Mucosa of descending colon (tissue), 3 donors: ENCODE measurements at regions not wholly inside any gene's neighbourhood (a gene's known extent, or its start where the extent isn't known, plus 50 kb on each side); places are given as distances from the start of the nearest gene placed in this dataset.

ENCODE experiments used
- ATAC-seq: fragments of 200-7000 bp; cut with Tn5 transposase; one replicate; pipeline ENCODE4 v1.9.1; 2020; ENCODE audit warnings: mild to moderate bottlenecking, moderate library complexity
- DNase-seq, 3 donors: peaks; one replicate each; pipeline ENCODE4 v3.0.0-alpha.2; 2020
- H3K36me3 ChIP-seq: fragments of 200-600 bp; one replicate; pipeline ENCODE4 v1.8.0; 2021; ENCODE audit warnings: low read depth, mild to moderate bottlenecking
- H3K4me1 ChIP-seq: fragments of 200-600 bp; one replicate; pipeline ENCODE4 v1.8.0; 2021; ENCODE audit warnings: low read depth, mild to moderate bottlenecking
- H3K4me3 ChIP-seq: fragments of 200-600 bp; one replicate; pipeline ENCODE4 v1.8.0; 2021; ENCODE audit warnings: mild to moderate bottlenecking
- H3K9me3 ChIP-seq: fragments of 200-600 bp; one replicate; pipeline ENCODE4 v1.8.0; 2021; ENCODE audit warnings: mild to moderate bottlenecking
- CTCF ChIP-seq: fragments of 200-600 bp; IDR thresholded peaks from one replicate; pipeline ENCODE4 v1.8.0; 2022; ENCODE audit warnings: antibody characterized with exemption, mild to moderate bottlenecking
- intact Hi-C, 2 donors: fragments of 100-400 bp; cut with DNase I in 1 of 2; cut with micrococcal nuclease in 1 of 2; formaldehyde crosslinking; loops; one replicate each; pipeline versions ENCODE4 v1.11.0 to v1.11.1; 2022; cut with DNase I, micrococcal nuclease
- donor health status: DM: no; HTN: no; CAD: no; lungs with moderate emphysema.
- donor health status: DM: no; HTN: no; CAD: no.
- donor health status: DM: no; HTN: yes; CAD: no.

DNA sequence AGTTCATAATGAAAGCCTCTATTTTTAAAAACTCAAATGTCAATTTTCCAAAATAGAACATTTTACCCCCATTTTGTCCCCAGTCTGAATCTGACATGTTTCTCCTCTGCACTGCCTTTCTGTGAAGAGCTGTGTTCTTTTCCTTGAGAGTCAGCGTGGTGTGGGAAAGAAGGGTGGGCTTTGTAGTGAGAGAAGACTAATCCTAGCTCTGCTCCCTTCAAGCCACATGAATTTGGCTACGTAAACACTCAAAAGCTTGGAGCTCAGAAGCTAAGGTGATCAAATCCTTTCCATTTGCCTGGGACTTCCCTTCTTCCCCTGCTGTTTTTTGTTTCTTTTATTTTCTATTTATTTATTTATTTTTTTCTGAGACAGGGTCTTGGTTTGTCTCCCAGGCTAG is 598.5 kb downstream of the TLR4 start:
- intact Hi-C loops = no loop called here
- Histone ChIP-seq H3K9me3 (no peaks in the 10 kb centered on the region), H3K4me1 (no peaks in the 10 kb centered on the region), H3K4me3 (no peak overlapping the region), H3K36me3 (no peaks in the 10 kb centered on the region)
- ATAC-seq = no peak
- no peak for DNase-seq
- TF ChIP-seq CTCF = no peak

GRCh38 chr9:118303216-118303615 is 599.0 kb downstream of the TLR4 start:
- TF ChIP-seq CTCF = no peak
- Histone ChIP-seq H3K4me3 (no peak overlapping the region), H3K4me1 (no peaks in the 10 kb centered on the region), H3K36me3 (no peaks in the 10 kb centered on the region), H3K9me3 (no peaks in the 10 kb centered on the region)
- ATAC-seq (no peak), DNase-seq (no peak)
- intact Hi-C loops = no loop called here

GRCh38 chr9:118305331-118305730 is 601.1 kb downstream of the TLR4 start:
- no peak for ATAC-seq
- intact Hi-C loops = no loop called here
- DNase-seq = no peak
- Histone ChIP-seq H3K4me3 (no peak overlapping the region), H3K4me1 (no peaks in the 10 kb centered on the region), H3K36me3 (no peaks in the 10 kb centered on the region), H3K9me3 (no peaks in the 10 kb centered on the region)
- TF ChIP-seq CTCF = no peak

- H3K4me1 ChIP-seq = no peaks in the 10 kb centered on the region
- no peak for ATAC-seq
- no peak overlapping the region for H3K4me3 ChIP-seq
- H3K36me3 ChIP-seq = no peaks in the 10 kb centered on the region
- no peak for DNase-seq
- intact Hi-C loops = no loop called here
- no peaks in the 10 kb centered on the region for H3K9me3 ChIP-seq
- no peak for TF ChIP-seq CTCF
These were observed 602.6 kb downstream of the TLR4 start for GRCh38 chr9:118306801-118307200.

GRCh38 chr9:118313965-118314364 is 609.8 kb downstream of the TLR4 start:
- H3K36me3 ChIP-seq = no peaks in the 10 kb centered on the region
- no peak overlapping the region for H3K4me3 ChIP-seq
- no peak for TF ChIP-seq CTCF
- DNase-seq (no peak), ATAC-seq (no peak)
- intact Hi-C loops = no loop called here
- no peaks in the 10 kb centered on the region for H3K4me1 ChIP-seq
- no peaks in the 10 kb centered on the region for H3K9me3 ChIP-seq

- H3K9me3 ChIP-seq = no peaks in the 10 kb centered on the region
- H3K4me1 ChIP-seq = no peaks in the 10 kb centered on the region
- DNase-seq = no peak
- H3K4me3 ChIP-seq = no peak overlapping the region
- no peak for ATAC-seq
- intact Hi-C loops = no loop called here
- no peaks in the 10 kb centered on the region for H3K36me3 ChIP-seq
- no peak for TF ChIP-seq CTCF
These were observed 612.7 kb downstream of the TLR4 start for GRCh38 chr9:118316831-118317343.
